RWPE2 (cell line): ENCODE measurements at regions not wholly inside any gene's neighbourhood (a gene's known extent, or its start where the extent isn't known, plus 50 kb on each side); places are given as distances from the start of the nearest gene placed in this dataset.

Experiments
- ATAC-seq: fragments of 200-7000 bp; cut with Tn5 transposase; 3 replicates; pipeline ENCODE4 v1.9.1; 2021; ENCODE audit warnings: low read depth
- DNase-seq: peaks from one replicate; pipeline ENCODE4 v3.0.0-alpha.2; 2020; ENCODE audit warnings: low spot score
- H3K27ac ChIP-seq: fragments of 450-650 bp; 2 replicates; pipeline ENCODE4 v1.5.1; 2017; ENCODE audit warnings: mild to moderate bottlenecking; ENCODE audit not compliant: poor library complexity, severe bottlenecking
- H3K27me3 ChIP-seq: fragments of 250-450 bp; sonication (Bioruptor Pico); 2 replicates; pipeline ENCODE4 v1.5.1; 2021; ENCODE audit warnings: mild to moderate bottlenecking, moderate library complexity; ENCODE audit not compliant: insufficient read depth, poor library complexity, severe bottlenecking
- H3K36me3 ChIP-seq: fragments of 250-450 bp; sonication (Bioruptor Pico); 2 replicates; pipeline ENCODE4 v1.5.1; 2020; ENCODE audit warnings: low read depth, mild to moderate bottlenecking, moderate library complexity
- H3K4me1 ChIP-seq: fragments of 250-450 bp; sonication (Bioruptor Pico); 2 replicates; pipeline ENCODE4 v1.5.1; 2021; ENCODE audit warnings: mild to moderate bottlenecking, moderate library complexity; ENCODE audit not compliant: insufficient read depth, poor library complexity, severe bottlenecking
- H3K4me3 ChIP-seq: fragments of 250-450 bp; sonication (Bioruptor Pico); 2 replicates; pipeline ENCODE4 v1.5.1; 2021; ENCODE audit warnings: mild to moderate bottlenecking, moderate library complexity; ENCODE audit not compliant: severe bottlenecking
- H3K9me3 ChIP-seq: fragments of 250-450 bp; sonication (Bioruptor Pico); 2 replicates; pipeline ENCODE4 v1.5.1; 2021; ENCODE audit warnings: mild to moderate bottlenecking, moderate library complexity; ENCODE audit not compliant: severe bottlenecking
- TF ChIP-seq, protein P1 (sequence below): fragments of 450-650 bp; IDR thresholded peaks from one replicate; pipeline ENCODE4 v1.5.1; 2017; ENCODE audit warnings: mild to moderate bottlenecking, moderate library complexity; ENCODE audit not compliant: poor library complexity, severe bottlenecking

DNA sequence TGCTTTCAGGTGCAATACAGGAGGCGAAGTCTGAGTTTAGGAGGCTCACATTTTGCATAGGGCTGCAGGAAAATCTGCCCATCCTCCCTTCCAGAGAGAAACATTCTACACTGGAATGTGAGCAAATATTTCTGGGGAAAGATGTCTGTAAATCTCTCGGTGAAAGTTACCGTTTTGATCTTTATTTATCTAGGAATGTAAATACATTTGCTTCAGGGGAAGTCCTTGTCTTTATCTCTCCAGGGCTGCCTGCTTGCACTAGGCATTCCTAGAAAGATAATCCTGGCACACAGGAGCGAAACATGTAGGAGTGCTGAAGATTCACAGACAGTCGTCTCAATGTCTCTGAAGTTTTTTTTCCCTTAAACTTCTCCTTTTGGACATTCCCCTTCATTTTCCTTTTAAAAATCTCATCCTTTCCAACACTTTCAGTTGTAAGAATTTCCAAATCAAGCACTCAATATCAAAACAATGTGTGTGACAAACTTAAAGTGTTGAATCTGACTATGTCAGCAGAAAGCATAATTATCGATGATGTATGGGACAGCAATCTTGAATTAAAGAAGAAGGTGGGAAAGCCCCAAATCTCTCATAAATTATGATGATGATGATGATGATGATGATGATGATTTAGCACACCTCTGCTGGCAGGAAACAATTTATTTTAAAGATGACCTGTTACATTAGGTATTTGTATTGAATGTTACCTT is 113.4 kb upstream of the RESF1 start:
- TF ChIP-seq, protein P1, sequence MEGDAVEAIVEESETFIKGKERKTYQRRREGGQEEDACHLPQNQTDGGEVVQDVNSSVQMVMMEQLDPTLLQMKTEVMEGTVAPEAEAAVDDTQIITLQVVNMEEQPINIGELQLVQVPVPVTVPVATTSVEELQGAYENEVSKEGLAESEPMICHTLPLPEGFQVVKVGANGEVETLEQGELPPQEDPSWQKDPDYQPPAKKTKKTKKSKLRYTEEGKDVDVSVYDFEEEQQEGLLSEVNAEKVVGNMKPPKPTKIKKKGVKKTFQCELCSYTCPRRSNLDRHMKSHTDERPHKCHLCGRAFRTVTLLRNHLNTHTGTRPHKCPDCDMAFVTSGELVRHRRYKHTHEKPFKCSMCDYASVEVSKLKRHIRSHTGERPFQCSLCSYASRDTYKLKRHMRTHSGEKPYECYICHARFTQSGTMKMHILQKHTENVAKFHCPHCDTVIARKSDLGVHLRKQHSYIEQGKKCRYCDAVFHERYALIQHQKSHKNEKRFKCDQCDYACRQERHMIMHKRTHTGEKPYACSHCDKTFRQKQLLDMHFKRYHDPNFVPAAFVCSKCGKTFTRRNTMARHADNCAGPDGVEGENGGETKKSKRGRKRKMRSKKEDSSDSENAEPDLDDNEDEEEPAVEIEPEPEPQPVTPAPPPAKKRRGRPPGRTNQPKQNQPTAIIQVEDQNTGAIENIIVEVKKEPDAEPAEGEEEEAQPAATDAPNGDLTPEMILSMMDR: no peak
- no peak for ATAC-seq
- H3K4me1 ChIP-seq: no peaks in the 10 kb centered on the region
- H3K4me3 ChIP-seq: no peak overlapping the region
- peaks cover 12% of the 10 kb centered on the region for H3K9me3 ChIP-seq
- no peak for DNase-seq
- no peaks in the 10 kb centered on the region for H3K27me3 ChIP-seq
- no peak overlapping the region for H3K27ac ChIP-seq
- H3K36me3 ChIP-seq: no peaks in the 10 kb centered on the region

DNA sequence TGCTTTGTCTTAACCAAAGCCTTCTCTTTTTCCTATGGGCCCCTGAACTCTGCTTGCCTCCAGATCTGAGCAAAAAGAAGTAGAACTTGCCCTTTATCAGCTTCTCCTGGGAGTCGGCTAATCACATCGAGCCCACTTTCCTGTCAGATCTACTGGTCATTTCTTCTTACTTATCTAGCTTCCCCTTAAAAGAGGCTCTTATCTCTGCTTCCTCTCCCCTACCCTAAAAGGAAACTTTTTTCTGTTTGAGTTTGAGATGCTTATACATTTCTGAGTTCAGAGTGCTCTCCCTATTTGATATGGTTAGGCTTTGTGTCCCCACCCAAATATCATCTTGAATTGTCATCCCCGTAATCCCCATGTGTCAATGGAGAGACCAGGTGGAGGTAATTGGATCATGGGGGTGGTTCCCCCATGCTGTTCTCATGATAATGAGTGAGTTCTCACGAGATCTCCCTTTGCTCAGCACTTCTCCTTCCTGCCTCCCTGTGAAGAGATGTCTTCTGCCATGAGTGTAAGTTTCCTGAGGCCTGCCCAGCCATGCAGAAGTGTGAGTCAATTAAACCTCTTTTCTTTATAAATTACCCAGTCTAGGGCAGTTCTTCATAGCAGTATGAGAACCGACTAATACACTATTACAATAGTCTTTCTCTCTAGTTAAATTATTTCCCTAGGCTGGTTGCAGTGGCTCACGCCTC is 114.7 kb upstream of the AMN1 start:
- no peak overlapping the region for H3K27ac ChIP-seq
- DNase-seq (no peak), ATAC-seq (no peak)
- H3K4me1 ChIP-seq: no peaks in the 10 kb centered on the region
- peaks cover 5% of the 10 kb centered on the region for H3K9me3 ChIP-seq
- H3K36me3 ChIP-seq: no peaks in the 10 kb centered on the region
- no peak overlapping the region for H3K4me3 ChIP-seq
- TF ChIP-seq, protein P1: no peak
- no peaks in the 10 kb centered on the region for H3K27me3 ChIP-seq

- Histone ChIP-seq H3K4me1 (no peaks in the 10 kb centered on the region), H3K27ac (no peak overlapping the region), H3K9me3 (no peaks in the 10 kb centered on the region), H3K27me3 (no peaks in the 10 kb centered on the region), H3K36me3 (no peaks in the 10 kb centered on the region), H3K4me3 (no peak overlapping the region)
- TF ChIP-seq, protein P1: no peak
- no peak for ATAC-seq
- DNase-seq: no peak
These were observed 109.1 kb upstream of the AMN1 start for GRCh38 chr12:31837913-31838312.

- Histone ChIP-seq H3K9me3 (no peaks in the 10 kb centered on the region), H3K27me3 (no peaks in the 10 kb centered on the region), H3K27ac (no peak overlapping the region), H3K4me3 (no peak overlapping the region), H3K4me1 (no peaks in the 10 kb centered on the region), H3K36me3 (no peaks in the 10 kb centered on the region)
- TF ChIP-seq, protein P1: no peak
- DNase-seq (no peak), ATAC-seq (no peak)
These were observed 106.6 kb upstream of the AMN1 start for GRCh38 chr12:31835276-31835882.
